ENCODE measurements at regions not wholly inside any gene's neighbourhood (a gene's known extent, or its start where the extent isn't known, plus 50 kb on each side); places are given as distances from the start of the nearest gene placed in this dataset.

DNA sequence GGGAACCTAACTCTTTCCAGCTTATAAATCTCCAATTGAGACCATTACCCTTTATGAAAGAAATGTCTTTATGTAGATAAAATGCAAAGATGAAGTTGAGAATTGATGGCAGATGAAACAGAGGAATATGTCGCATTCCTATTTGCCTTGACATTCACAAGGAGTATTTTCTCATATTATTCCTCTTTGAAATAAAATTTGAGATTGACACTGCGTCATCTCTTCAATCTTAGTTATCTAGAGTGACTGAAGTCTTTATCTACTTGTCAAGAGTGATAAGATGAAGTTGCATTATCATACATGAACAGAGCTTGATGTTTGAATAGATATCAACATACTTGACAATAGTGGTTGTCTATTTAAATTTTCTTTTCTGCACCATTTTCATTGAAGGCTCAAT is 574.4 kb upstream of the SOX9 start:
- TF ChIP-seq, protein P1, sequence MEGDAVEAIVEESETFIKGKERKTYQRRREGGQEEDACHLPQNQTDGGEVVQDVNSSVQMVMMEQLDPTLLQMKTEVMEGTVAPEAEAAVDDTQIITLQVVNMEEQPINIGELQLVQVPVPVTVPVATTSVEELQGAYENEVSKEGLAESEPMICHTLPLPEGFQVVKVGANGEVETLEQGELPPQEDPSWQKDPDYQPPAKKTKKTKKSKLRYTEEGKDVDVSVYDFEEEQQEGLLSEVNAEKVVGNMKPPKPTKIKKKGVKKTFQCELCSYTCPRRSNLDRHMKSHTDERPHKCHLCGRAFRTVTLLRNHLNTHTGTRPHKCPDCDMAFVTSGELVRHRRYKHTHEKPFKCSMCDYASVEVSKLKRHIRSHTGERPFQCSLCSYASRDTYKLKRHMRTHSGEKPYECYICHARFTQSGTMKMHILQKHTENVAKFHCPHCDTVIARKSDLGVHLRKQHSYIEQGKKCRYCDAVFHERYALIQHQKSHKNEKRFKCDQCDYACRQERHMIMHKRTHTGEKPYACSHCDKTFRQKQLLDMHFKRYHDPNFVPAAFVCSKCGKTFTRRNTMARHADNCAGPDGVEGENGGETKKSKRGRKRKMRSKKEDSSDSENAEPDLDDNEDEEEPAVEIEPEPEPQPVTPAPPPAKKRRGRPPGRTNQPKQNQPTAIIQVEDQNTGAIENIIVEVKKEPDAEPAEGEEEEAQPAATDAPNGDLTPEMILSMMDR (IDR thresholded peaks at IDR 0.05; ENCODE audit: extremely low read depth in 1 of 2, insufficient read depth in 1 of 2, low read depth in 1 of 2, low read length in 2 of 2), result no peak
- TF ChIP-seq EZH2 (IDR thresholded peaks at IDR 0.05; ENCODE audit: borderline replicate concordance, low read depth, low read length, severe bottlenecking) (no peak), POLR2AphosphoS5 (IDR thresholded peaks at IDR 0.05; ENCODE audit: insufficient read depth, low read depth, low read length) (no peak), POLR2A (IDR thresholded peaks at IDR 0.05; ENCODE audit: low read depth, low read length) (no peak), JUN (IDR thresholded peaks at IDR 0.05; ENCODE audit: borderline replicate concordance, insufficient read depth, insufficient read length, low read depth) (no peak)

Data from endothelial cell of umbilical vein (primary cell).